ENCODE measurements at regions not wholly inside any gene's neighbourhood (a gene's known extent, or its start where the extent isn't known, plus 50 kb on each side); places are given as distances from the start of the nearest gene placed in this dataset.

- ChIA-PET POLR2A (no interaction called here), CTCF (no interaction called here)
- H4K20me1 ChIP-seq (replicated peaks; ENCODE audit: control insufficient read depth, extremely low read depth, insufficient read depth, low read length), result no peaks in the 10 kb centered on the region
- dilution Hi-C loops (cut with MboI; ENCODE audit: extremely low pct_ligation_motif_present, low sequenced_read_pairs), result no loop called here
- no peaks in the 10 kb centered on the region for H3K9me1 ChIP-seq (replicated peaks; ENCODE audit: control insufficient read depth, extremely low read depth, insufficient read depth, low read length)
- no peaks in the 10 kb centered on the region for H3K4me1 ChIP-seq (ENCODE audit: control insufficient read depth, extremely low read depth, insufficient read depth, low read length)
- BruUV-seq (replicated peaks), result no TSS peak
- H3K9ac ChIP-seq (replicated peaks; ENCODE audit: extremely low read depth, insufficient read depth, low read length), result no peak overlapping the region
- no peaks in the 10 kb centered on the region for H3K79me2 ChIP-seq (ENCODE audit: control insufficient read depth, insufficient read depth, low read length)
- TF ChIP-seq MAX (IDR thresholded peaks at IDR 0.05; ENCODE audit: insufficient read depth, insufficient read length), result no peak
- no peak for TF ChIP-seq POLR2A (IDR thresholded peaks at IDR 0.05; ENCODE audit: low read depth, low read length)
- no peak for TF ChIP-seq POLR2AphosphoS5 (IDR thresholded peaks at IDR 0.05; ENCODE audit: insufficient read depth, low read depth, low read length)
- no peak for TF ChIP-seq MYC (IDR thresholded peaks at IDR 0.05; ENCODE audit: low read depth, low read length)
- TF ChIP-seq GATA2 (IDR thresholded peaks at IDR 0.05; ENCODE audit: insufficient read depth, insufficient read length, low read depth, low read length), result no peak
- TF ChIP-seq JUN (IDR thresholded peaks at IDR 0.05; ENCODE audit: borderline replicate concordance, insufficient read depth, insufficient read length, low read depth), result no peak
- TF ChIP-seq EZH2 (IDR thresholded peaks at IDR 0.05; ENCODE audit: borderline replicate concordance, low read depth, low read length, severe bottlenecking), result no peak
- TF ChIP-seq FOS (IDR thresholded peaks at IDR 0.05; ENCODE audit: borderline replicate concordance, insufficient read depth, low read length), result no peak
- no peak for FAIRE-seq
- H3K27me3 ChIP-seq (ENCODE audit: control insufficient read depth in 2 of 2, insufficient read depth in 2 of 2, low read length in 2 of 2), result no peaks in the 10 kb centered on the region
- intact Hi-C loops (cut with micrococcal nuclease), result no loop called here
- H3K9me3 ChIP-seq (replicated peaks; ENCODE audit: control insufficient read depth, insufficient read depth, low read length), result peaks cover 3% of the 10 kb centered on the region
- no peak for DNase-seq (ENCODE audit: low read depth, low spot score)
- no peak overlapping the region for H3K4me3 ChIP-seq (replicated peaks in 1 of 3; ENCODE audit: insufficient read depth in 1 of 3, low read depth in 1 of 3, low read length in 3 of 3)
- H2AFZ ChIP-seq (ENCODE audit: low read depth, low read length), result no peak overlapping the region
- H3K27ac ChIP-seq (ENCODE audit: insufficient read depth, low read depth, low read length), result no peak overlapping the region
- H3K36me3 ChIP-seq (ENCODE audit: control insufficient read depth in 2 of 2, extremely low read depth in 1 of 2, insufficient read depth in 2 of 2, low read length in 2 of 2), result no peaks in the 10 kb centered on the region
- H3K4me2 ChIP-seq (ENCODE audit: insufficient read depth, low read length), result no peak overlapping the region
Measured at GRCh38 chr1:106868828-106869227, 187.6 kb upstream of the PRMT6 start.

- FAIRE-seq (no peak), DNase-seq (ENCODE audit: low read depth, low spot score) (no peak)
- Histone ChIP-seq H2AFZ (ENCODE audit: low read depth, low read length) (no peak overlapping the region), H3K9me1 (replicated peaks; ENCODE audit: control insufficient read depth, extremely low read depth, insufficient read depth, low read length) (no peaks in the 10 kb centered on the region), H3K27ac (ENCODE audit: insufficient read depth, low read depth, low read length) (no peak overlapping the region), H3K79me2 (ENCODE audit: control insufficient read depth, insufficient read depth, low read length) (no peaks in the 10 kb centered on the region), H3K27me3 (ENCODE audit: control insufficient read depth in 2 of 2, insufficient read depth in 2 of 2, low read length in 2 of 2) (no peaks in the 10 kb centered on the region), H3K9ac (replicated peaks; ENCODE audit: extremely low read depth, insufficient read depth, low read length) (no peak overlapping the region), H4K20me1 (replicated peaks; ENCODE audit: control insufficient read depth, extremely low read depth, insufficient read depth, low read length) (no peaks in the 10 kb centered on the region), H3K9me3 (replicated peaks; ENCODE audit: control insufficient read depth, insufficient read depth, low read length) (peaks cover 4% of the 10 kb centered on the region), H3K4me1 (ENCODE audit: control insufficient read depth, extremely low read depth, insufficient read depth, low read length) (no peaks in the 10 kb centered on the region), H3K4me2 (ENCODE audit: insufficient read depth, low read length) (no peak overlapping the region), H3K36me3 (ENCODE audit: control insufficient read depth in 2 of 2, extremely low read depth in 1 of 2, insufficient read depth in 2 of 2, low read length in 2 of 2) (no peaks in the 10 kb centered on the region), H3K4me3 (replicated peaks in 1 of 3; ENCODE audit: insufficient read depth in 1 of 3, low read depth in 1 of 3, low read length in 3 of 3) (no peak overlapping the region)
- dilution Hi-C loops (cut with MboI; ENCODE audit: extremely low pct_ligation_motif_present, low sequenced_read_pairs), result no loop called here
- intact Hi-C loops (cut with micrococcal nuclease), result no loop called here
- BruUV-seq (replicated peaks), result no TSS peak
- CTCF ChIA-PET, result no interaction called here
- TF ChIP-seq MYC (IDR thresholded peaks at IDR 0.05; ENCODE audit: low read depth, low read length) (no peak), MAX (IDR thresholded peaks at IDR 0.05; ENCODE audit: insufficient read depth, insufficient read length) (no peak), CTCF (IDR thresholded peaks at IDR 0.05; ENCODE audit: extremely low read depth in 1 of 2, insufficient read depth in 1 of 2, low read depth in 1 of 2, low read length in 2 of 2) (no peak), EZH2 (IDR thresholded peaks at IDR 0.05; ENCODE audit: borderline replicate concordance, low read depth, low read length, severe bottlenecking) (no peak), JUN (IDR thresholded peaks at IDR 0.05; ENCODE audit: borderline replicate concordance, insufficient read depth, insufficient read length, low read depth) (no peak), FOS (IDR thresholded peaks at IDR 0.05; ENCODE audit: borderline replicate concordance, insufficient read depth, low read length) (no peak), GATA2 (IDR thresholded peaks at IDR 0.05; ENCODE audit: insufficient read depth, insufficient read length, low read depth, low read length) (no peak)
- POLR2A ChIA-PET, result no interaction called here
Measured at GRCh38 chr1:106875622-106876021, 180.9 kb upstream of the PRMT6 start.

All from endothelial cell of umbilical vein (primary cell).